Stimulated activated CD8-positive, alpha-beta memory T cell treated with anti-CD3 and anti-CD28 coated beads, Interleukin-4, amount 100 ng/mL, for 48 hours (primary cell): ENCODE measurements at regions not wholly inside any gene's neighbourhood (a gene's known extent, or its start where the extent isn't known, plus 50 kb on each side); places are given as distances from the start of the nearest gene placed in this dataset.

Experiments
- DNase-seq: peaks from one replicate; pipeline ENCODE4 v3.0.0-alpha.2; 2020

DNA sequence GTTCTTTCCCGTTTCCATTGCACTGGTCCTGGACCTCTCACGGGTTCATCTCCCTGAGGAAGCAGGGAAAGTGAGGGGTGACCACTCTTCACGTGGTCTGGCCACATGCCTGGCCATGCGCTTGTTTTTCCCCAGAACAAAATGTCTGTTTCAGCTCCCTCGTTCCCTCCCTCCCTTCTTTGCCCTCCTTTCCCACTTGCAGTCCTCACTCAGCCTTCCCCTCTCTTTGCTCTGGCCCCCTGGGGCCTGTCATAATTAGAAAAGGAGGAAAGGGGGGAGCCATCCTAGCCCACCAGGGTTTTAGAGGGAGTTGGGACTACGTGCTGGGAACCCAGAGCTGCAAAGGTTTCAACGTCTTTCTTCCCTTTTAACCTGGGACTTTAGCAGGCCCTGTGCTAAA is 52.8 kb upstream of the CADM1 start:
- DNase-seq: no peak

DNA sequence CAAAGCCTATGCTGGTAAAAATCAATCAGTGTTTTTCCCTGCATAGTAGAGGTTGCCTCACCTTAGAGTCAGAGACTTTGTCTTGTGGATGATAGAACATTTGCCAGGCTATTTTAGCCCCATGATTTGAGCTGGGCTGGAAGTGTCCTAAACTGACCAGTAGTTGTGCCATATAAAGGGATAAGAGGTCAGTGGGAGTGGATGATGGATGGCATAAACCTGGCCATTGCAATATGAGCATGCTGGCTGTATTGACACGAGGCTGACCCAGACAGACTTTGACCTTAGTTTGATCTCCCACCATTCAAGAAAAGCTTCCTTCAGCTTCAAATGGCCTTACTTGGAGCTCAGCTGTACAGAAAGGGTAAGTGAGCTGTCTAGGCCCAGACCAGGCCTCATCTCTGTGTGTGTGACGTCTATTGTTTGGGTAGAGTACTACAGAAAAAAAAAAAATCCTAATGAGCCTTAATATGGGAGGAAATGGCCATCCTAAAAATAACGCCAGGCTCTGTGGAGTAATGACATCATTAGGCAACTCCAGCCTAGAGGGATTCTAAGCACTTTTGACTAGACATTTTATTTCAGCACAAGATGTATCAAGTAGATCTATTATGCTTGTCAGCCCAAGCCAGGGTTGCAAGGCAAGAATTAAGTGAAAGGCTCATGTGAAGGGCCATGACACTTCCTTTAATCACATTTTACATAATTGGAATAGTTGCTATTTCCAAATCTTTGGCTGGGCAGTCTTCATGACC is 51.3 kb upstream of the CADM1 start:
- no peak for DNase-seq
